Breast epithelium (tissue), 3 donors: ENCODE measurements at regions not wholly inside any gene's neighbourhood (a gene's known extent, or its start where the extent isn't known, plus 50 kb on each side); places are given as distances from the start of the nearest gene placed in this dataset.

Experiments
- POLR2A ChIP-seq: fragments of 450-650 bp; IDR thresholded peaks from one replicate; pipeline ENCODE4 v1.6.1; 2016; ENCODE audit warnings: antibody characterized with exemption, mild to moderate bottlenecking, moderate library complexity
- TF ChIP-seq, protein P1 (sequence below), 3 donors: fragments of 450-650 bp; IDR thresholded peaks; one replicate each; pipeline ENCODE4 v1.5.1; 2016 to 2017; ENCODE audit warnings: antibody characterized with exemption in 3 of 3, mild to moderate bottlenecking in 3 of 3, moderate library complexity in 3 of 3

DNA sequence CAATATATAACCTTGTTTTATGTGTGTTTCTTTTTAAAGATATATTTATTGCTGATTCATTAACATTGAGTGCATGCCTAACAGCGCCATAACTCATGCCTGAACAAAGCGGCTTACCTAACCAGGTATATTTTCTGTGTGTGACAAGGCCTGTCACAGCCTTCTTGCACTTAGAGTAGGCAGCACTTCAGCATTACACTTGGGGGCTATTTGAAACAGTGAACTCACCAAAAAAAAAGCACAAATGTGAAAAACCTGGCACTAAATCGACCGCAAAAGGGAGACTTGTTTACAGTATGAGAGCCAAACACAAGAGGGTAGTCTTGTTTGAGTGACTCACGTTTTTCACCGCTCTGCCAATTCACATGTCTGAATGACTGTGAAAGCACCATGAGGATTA lies 111.7 kb downstream of the DISP1 start:
- no peak for TF ChIP-seq POLR2A
- TF ChIP-seq, protein P1, sequence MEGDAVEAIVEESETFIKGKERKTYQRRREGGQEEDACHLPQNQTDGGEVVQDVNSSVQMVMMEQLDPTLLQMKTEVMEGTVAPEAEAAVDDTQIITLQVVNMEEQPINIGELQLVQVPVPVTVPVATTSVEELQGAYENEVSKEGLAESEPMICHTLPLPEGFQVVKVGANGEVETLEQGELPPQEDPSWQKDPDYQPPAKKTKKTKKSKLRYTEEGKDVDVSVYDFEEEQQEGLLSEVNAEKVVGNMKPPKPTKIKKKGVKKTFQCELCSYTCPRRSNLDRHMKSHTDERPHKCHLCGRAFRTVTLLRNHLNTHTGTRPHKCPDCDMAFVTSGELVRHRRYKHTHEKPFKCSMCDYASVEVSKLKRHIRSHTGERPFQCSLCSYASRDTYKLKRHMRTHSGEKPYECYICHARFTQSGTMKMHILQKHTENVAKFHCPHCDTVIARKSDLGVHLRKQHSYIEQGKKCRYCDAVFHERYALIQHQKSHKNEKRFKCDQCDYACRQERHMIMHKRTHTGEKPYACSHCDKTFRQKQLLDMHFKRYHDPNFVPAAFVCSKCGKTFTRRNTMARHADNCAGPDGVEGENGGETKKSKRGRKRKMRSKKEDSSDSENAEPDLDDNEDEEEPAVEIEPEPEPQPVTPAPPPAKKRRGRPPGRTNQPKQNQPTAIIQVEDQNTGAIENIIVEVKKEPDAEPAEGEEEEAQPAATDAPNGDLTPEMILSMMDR (IDR thresholded peaks at IDR 0.05) = no peak
